ENCODE measurements at regions not wholly inside any gene's neighbourhood (a gene's known extent, or its start where the extent isn't known, plus 50 kb on each side); places are given as distances from the start of the nearest gene placed in this dataset.

- no peak for TF ChIP-seq CTCF (IDR thresholded peaks at IDR 0.05)
- TF ChIP-seq POLR2A (IDR thresholded peaks at IDR 0.05), result no peak
These were observed 478.5 kb downstream of the ATP23 start for GRCh38 chr12:58419905-58420304.

Data from esophagus squamous epithelium (tissue), 4 donors.